Ishikawa (cell line): ENCODE measurements at regions not wholly inside any gene's neighbourhood (a gene's known extent, or its start where the extent isn't known, plus 50 kb on each side); places are given as distances from the start of the nearest gene placed in this dataset.

ENCODE experiments used
- CEBPB ChIP-seq: IDR thresholded peaks from 2 replicates; pipeline ENCODE4 v1.6.1; 2012
- CREB1 ChIP-seq: IDR thresholded peaks from 2 replicates; pipeline ENCODE4 v1.6.1; 2012; ENCODE audit warnings: low read depth
- EGR1 ChIP-seq: IDR thresholded peaks from 2 replicates; pipeline ENCODE4 v1.6.1; 2012
- EP300 ChIP-seq: IDR thresholded peaks from 2 replicates; pipeline ENCODE4 v1.6.1; 2012; ENCODE audit warnings: borderline replicate concordance
- FOXM1 ChIP-seq: IDR thresholded peaks from 2 replicates; pipeline ENCODE4 v1.6.1; 2012; ENCODE audit warnings: low read depth, borderline replicate concordance
- NFIC ChIP-seq: IDR thresholded peaks from 2 replicates; pipeline ENCODE4 v1.6.1; 2012
- RAD21 ChIP-seq: IDR thresholded peaks from 2 replicates; pipeline ENCODE4 v1.6.1; 2012; ENCODE audit warnings: low read depth
- TAF1 ChIP-seq: IDR thresholded peaks from 2 replicates; pipeline ENCODE4 v1.6.1; 2012; ENCODE audit warnings: low read depth, mild to moderate bottlenecking
- TCF12 ChIP-seq: IDR thresholded peaks from 2 replicates; pipeline ENCODE4 v1.6.1; 2012; ENCODE audit warnings: low read depth
- TEAD4 ChIP-seq: IDR thresholded peaks from 2 replicates; pipeline ENCODE4 v1.6.1; 2012
- YY1 ChIP-seq: IDR thresholded peaks from 2 replicates; pipeline ENCODE4 v1.6.1; 2012; ENCODE audit warnings: low read depth
- ZBTB7A ChIP-seq: IDR thresholded peaks from 2 replicates; pipeline ENCODE4 v1.6.1; 2012; ENCODE audit warnings: low read depth
- TF ChIP-seq, protein P1 (sequence below): IDR thresholded peaks from 2 replicates; pipeline ENCODE4 v1.6.1; 2012
- TF ChIP-seq, protein P2 (sequence below): IDR thresholded peaks from 2 replicates; pipeline ENCODE4 v1.6.1; 2012; ENCODE audit warnings: low read depth, mild to moderate bottlenecking
- TF ChIP-seq, protein P3 (sequence below): IDR thresholded peaks from 2 replicates; pipeline ENCODE4 v1.6.1; 2012

DNA sequence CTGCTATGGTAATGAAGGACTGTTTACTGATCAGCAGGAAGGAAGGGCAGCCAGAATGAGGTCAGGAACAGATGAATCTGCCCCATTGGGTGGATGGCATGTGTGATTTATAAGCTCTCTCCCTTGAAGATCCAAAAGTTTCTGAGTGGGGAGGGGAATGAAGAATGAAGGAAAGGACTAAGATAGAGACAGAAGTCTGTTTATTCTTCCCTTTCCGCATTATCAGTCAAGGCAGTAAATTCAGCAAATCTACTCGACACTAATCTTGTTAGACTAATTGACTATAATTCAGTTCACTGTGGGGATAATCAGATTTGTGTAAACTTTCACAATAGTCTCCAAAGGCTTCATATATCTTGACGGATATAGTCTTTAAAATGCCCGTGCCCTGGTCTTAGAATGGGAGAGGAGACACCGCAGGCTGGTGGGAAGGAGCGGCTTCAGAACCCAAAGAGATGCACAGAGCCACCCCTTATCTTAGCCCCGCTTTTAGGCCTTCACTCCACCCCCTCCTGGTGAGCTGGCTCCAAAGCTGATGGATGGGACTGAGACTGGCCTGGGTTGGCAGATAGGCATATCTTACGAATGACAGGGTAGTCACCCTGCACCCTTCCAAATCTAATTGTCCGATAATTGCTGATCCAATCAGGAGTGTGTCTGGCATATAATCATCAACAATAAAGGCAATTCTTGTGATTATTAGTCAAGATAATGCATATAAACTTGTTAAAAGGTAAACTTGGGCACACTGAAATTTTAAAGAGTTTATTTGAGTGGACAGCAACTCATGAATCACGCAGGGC lies 76.0 kb upstream of the PPM1J start:
- TF ChIP-seq, protein P1, sequence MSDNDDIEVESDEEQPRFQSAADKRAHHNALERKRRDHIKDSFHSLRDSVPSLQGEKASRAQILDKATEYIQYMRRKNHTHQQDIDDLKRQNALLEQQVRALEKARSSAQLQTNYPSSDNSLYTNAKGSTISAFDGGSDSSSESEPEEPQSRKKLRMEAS = no peak
- no peak for TF ChIP-seq ZBTB7A
- TF ChIP-seq NFIC = no peak
- no peak for TF ChIP-seq EP300
- TF ChIP-seq TAF1 = no peak

DNA sequence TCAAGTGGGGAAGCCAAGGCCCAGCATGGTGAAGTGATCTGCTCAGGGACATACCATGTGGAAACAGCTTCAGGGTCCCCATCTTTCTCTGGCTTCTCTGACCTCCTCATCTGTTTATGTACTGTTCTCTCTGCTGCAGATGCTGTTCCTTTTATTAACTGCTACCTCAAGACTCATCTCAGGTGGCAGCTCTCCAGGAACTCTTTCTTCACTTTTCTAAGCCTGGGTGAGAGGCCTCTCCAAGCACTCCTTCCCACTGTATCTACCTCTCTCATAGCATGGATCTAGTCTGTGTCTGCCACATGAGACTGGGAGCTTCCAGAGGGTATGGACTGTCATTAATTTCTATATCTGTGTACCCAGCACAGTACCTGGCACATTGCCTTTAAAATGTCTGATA lies 73.4 kb upstream of the PPM1J start:
- TF ChIP-seq EGR1 = no peak
- TF ChIP-seq, protein P2, sequence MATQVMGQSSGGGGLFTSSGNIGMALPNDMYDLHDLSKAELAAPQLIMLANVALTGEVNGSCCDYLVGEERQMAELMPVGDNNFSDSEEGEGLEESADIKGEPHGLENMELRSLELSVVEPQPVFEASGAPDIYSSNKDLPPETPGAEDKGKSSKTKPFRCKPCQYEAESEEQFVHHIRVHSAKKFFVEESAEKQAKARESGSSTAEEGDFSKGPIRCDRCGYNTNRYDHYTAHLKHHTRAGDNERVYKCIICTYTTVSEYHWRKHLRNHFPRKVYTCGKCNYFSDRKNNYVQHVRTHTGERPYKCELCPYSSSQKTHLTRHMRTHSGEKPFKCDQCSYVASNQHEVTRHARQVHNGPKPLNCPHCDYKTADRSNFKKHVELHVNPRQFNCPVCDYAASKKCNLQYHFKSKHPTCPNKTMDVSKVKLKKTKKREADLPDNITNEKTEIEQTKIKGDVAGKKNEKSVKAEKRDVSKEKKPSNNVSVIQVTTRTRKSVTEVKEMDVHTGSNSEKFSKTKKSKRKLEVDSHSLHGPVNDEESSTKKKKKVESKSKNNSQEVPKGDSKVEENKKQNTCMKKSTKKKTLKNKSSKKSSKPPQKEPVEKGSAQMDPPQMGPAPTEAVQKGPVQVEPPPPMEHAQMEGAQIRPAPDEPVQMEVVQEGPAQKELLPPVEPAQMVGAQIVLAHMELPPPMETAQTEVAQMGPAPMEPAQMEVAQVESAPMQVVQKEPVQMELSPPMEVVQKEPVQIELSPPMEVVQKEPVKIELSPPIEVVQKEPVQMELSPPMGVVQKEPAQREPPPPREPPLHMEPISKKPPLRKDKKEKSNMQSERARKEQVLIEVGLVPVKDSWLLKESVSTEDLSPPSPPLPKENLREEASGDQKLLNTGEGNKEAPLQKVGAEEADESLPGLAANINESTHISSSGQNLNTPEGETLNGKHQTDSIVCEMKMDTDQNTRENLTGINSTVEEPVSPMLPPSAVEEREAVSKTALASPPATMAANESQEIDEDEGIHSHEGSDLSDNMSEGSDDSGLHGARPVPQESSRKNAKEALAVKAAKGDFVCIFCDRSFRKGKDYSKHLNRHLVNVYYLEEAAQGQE = no peak
- no peak for TF ChIP-seq EP300
- TF ChIP-seq TAF1 = no peak
- no peak for TF ChIP-seq CEBPB
- no peak for TF ChIP-seq TCF12
- TF ChIP-seq, protein P3, sequence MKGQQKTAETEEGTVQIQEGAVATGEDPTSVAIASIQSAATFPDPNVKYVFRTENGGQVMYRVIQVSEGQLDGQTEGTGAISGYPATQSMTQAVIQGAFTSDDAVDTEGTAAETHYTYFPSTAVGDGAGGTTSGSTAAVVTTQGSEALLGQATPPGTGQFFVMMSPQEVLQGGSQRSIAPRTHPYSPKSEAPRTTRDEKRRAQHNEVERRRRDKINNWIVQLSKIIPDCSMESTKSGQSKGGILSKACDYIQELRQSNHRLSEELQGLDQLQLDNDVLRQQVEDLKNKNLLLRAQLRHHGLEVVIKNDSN = no peak
- no peak for TF ChIP-seq FOXM1

DNA sequence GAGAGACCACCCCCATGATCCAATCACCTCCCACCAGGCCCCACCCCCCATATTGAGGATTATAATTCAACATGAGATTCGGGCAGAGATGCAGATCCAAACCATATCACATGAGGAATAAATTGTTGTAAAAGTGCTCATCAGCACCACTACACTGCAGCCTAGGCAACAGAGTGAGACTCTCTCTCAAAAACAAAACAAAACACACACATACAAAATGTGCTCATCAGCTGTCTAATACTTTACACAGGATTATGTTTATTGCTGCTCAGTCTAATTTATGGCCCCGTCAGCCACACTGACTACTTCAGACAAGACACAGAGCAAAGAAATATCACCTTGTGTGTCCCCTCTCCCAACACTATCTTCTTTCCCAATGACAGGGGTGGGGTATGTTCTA lies 72.9 kb upstream of the PPM1J start:
- TF ChIP-seq FOXM1 (no peak), TEAD4 (no peak), TCF12 (no peak), NFIC (no peak), CREB1 (no peak)
- TF ChIP-seq, protein P1 = no peak

DNA sequence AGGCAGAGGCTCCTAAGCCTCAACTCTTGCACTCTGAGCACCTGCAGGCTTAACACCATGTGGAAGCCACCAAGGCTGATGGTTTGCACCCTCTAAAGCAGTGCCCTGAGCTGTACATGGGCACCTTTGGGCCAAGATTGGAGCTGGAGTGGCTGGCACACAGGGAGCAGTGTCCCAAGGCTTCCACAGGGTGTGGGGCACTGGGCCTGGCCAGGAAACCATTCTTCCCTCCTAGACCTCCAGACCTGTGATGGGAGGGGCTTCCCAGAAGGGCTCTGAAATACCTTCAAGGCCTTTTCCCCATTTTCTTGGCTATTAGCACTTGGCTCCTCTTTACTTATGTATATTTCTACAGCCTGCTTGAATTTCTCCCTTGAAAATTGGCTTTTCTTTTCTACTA lies 67.9 kb upstream of the PPM1J start:
- TF ChIP-seq ZBTB7A (no peak), FOXM1 (no peak), TEAD4 (no peak), EGR1 (no peak), NFIC (no peak), EP300 (no peak), CREB1 (no peak), RAD21 (no peak)

DNA sequence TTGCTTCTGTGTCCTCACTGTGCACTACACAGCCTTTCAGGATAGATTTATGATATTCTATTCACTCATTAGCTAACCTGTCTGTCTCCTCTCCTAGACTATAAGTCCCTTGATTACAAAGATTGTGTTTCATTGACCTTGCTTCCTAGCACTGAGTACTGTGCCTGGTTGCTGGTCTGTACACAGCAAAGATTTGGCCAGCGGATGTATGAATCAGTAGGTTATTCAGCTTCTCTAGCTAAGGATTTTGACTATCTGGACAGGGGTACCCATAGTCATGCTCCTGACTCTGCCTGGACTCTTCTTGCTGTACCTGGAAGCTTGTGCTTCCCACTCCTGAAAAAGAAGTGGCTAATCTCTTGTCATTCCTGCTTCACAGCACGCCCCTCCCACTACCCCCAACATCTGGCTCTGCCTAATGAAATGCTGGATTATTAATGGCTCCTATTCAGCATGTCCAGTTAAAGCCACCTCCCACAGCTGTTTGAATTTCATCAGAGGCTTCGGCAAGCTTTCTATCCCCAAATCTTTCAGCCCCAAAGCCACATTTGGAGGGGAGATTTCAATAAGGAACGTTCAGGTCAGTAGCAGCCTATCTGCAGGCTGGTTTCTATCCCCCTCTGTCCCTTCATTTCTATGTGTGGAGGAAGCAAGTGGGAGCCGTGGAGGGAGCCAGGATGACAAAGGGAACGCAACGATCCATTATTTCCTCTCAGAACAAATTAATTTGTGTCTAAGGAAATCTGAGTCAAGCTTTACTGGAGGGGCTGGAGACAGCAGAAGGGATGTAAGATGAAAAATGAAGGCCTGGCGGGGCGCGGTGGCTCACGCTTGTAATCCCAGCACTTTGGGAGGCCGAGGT lies 64.8 kb upstream of the PPM1J start:
- no peak for TF ChIP-seq YY1
- TF ChIP-seq, protein P1 = no peak
- no peak for TF ChIP-seq TCF12
- TF ChIP-seq CEBPB = no peak

DNA sequence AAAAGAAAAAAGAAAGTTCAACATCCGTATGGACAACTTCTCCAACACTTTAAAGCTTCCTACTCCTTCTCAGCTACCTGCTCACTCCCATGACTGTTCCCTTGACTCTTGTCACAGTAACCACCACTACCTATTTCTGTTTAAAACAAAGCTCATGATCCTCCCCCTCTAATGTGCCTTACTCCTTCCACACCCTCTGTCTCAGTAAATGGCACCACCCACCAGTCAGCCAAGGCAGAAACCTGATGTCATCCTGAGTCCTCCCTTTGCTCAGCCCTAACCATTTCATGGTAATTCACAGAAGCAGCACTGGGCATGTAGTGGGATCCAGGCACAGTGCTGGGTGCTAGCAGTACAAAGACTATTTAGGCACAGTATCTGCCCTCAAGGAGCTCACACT lies 63.0 kb upstream of the PPM1J start:
- TF ChIP-seq TCF12 (no peak), CEBPB (no peak), TAF1 (no peak), NFIC (no peak), TEAD4 (no peak), ZBTB7A (no peak), EGR1 (no peak), FOXM1 (no peak)
- TF ChIP-seq, protein P1 = no peak
- TF ChIP-seq, protein P3 = no peak

DNA sequence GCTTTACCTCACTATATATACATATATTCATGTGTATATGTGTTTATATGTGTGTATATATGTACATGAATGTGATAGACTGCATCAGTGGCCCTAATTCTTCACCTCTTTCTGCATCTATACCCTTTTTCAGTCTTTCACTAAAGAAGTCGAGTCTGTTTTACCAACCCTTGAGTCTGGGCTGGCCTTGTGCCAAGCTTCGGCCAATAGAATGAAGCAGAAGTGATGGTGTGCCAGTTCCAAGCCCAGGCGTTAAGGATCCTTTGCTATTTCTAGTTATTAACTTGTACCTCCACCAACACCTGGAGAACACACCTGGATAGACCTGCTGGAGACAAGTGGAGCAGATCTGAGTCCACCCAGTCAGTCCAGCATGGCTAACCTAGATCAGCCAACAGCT lies 61.6 kb upstream of the PPM1J start:
- no peak for TF ChIP-seq FOXM1
- TF ChIP-seq NFIC = 0 out of 2 replicates have a peak, but pooled peaks have one; percentile 21
- TF ChIP-seq CEBPB = no peak
- no peak for TF ChIP-seq CREB1
- TF ChIP-seq YY1 = no peak
- TF ChIP-seq TCF12 = no peak
- no peak for TF ChIP-seq EP300
- TF ChIP-seq, protein P1 = no peak
